ENCODE measurements at regions not wholly inside any gene's neighbourhood (a gene's known extent, or its start where the extent isn't known, plus 50 kb on each side); places are given as distances from the start of the nearest gene placed in this dataset.

DNA sequence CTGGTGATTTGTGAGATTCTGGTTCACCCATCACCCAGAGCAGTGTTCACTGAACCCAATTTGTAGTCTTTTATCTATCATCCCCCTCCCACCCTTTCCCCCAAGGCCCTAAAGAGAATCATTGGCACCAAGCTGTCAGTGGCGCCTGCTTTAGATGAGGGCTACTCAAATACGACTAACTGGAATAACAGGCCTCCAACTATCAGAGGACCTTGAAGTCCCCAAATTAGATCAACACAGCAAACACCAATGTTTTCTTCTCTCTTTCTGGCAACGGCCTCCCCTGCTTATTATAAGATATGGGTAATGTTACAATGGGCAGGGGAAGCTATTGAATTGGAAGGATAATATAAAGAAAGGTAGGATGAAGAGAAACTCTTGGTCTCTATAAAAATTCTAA, 232.3 kb downstream of the SCG2 start:
- TF ChIP-seq CTCF (IDR thresholded peaks at IDR 0.05) (no peak), POLR2A (IDR thresholded peaks at IDR 0.05; ENCODE audit: low read length) (no peak), USF2 (IDR thresholded peaks at IDR 0.05) (no peak), BHLHE40 (IDR thresholded peaks at IDR 0.05; ENCODE audit: low read depth, low read length) (no peak), CEBPB (IDR thresholded peaks at IDR 0.05) (no peak), RAD21 (conservative IDR thresholded peaks at IDR 0.05 in 1 of 2, IDR thresholded peaks at IDR 0.05 in 1 of 2) (no peak), RARB (CRISPR knock-in tag; IDR thresholded peaks at IDR 0.05) (no peak), CBX8 (IDR thresholded peaks at IDR 0.05) (no peak), REST (IDR thresholded peaks at IDR 0.05) (no peak), TP53 (CRISPR knock-in tag; IDR thresholded peaks at IDR 0.05) (no peak)
- TF ChIP-seq, protein P1, sequence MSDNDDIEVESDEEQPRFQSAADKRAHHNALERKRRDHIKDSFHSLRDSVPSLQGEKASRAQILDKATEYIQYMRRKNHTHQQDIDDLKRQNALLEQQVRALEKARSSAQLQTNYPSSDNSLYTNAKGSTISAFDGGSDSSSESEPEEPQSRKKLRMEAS (IDR thresholded peaks at IDR 0.05): no peak
- TF ChIP-seq, protein P2, sequence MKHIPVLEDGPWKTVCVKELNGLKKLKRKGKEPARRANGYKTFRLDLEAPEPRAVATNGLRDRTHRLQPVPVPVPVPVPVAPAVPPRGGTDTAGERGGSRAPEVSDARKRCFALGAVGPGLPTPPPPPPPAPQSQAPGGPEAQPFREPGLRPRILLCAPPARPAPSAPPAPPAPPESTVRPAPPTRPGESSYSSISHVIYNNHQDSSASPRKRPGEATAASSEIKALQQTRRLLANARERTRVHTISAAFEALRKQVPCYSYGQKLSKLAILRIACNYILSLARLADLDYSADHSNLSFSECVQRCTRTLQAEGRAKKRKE (CRISPR knock-in tag; IDR thresholded peaks at IDR 0.05; ENCODE audit: low read depth): no peak

All from A549 (cell line).